Duodenal mucosa (tissue), 2 donors: ENCODE measurements at regions not wholly inside any gene's neighbourhood (a gene's known extent, or its start where the extent isn't known, plus 50 kb on each side); places are given as distances from the start of the nearest gene placed in this dataset.
"Not testable (repeated sequence)": the region's sequence is repeated elsewhere in the genome, so short reads cannot be mapped to it uniquely, and the experiment has no call there.

Experiments
- H3K27ac ChIP-seq: one replicate; pipeline ENCODE4 v1.7.0; 2013; ENCODE audit warnings: low read depth, low read length
- H3K27me3 ChIP-seq, 2 donors: one replicate each; pipeline ENCODE4 v1.7.0; 2013; ENCODE audit warnings: low read length in 2 of 2, control low read depth in 1 of 2; ENCODE audit not compliant: insufficient read depth in 2 of 2, control insufficient read depth in 1 of 2
- H3K36me3 ChIP-seq, 2 donors: one replicate each; pipeline ENCODE4 v1.7.0; 2013; ENCODE audit warnings: low read length in 2 of 2, control low read depth in 1 of 2; ENCODE audit not compliant: insufficient read depth in 2 of 2, control insufficient read depth in 1 of 2
- H3K4me1 ChIP-seq, 2 donors: one replicate each; pipeline ENCODE4 v1.7.0; 2013; ENCODE audit warnings: low read length in 2 of 2, control low read depth in 1 of 2; ENCODE audit not compliant: insufficient read depth in 2 of 2, control insufficient read depth in 1 of 2
- H3K4me3 ChIP-seq, 2 donors: one replicate each; pipeline ENCODE4 v1.7.0; 2013; ENCODE audit warnings: low read length in 2 of 2, low read depth in 1 of 2
- H3K9ac ChIP-seq, 2 donors: one replicate each; pipeline ENCODE4 v1.7.0; 2013; ENCODE audit warnings: low read length in 2 of 2, low read depth in 1 of 2
- H3K9me3 ChIP-seq, 2 donors: one replicate each; pipeline ENCODE4 v1.7.0; 2013; ENCODE audit warnings: low read length in 2 of 2, control low read depth in 1 of 2; ENCODE audit not compliant: control insufficient read depth in 1 of 2

DNA sequence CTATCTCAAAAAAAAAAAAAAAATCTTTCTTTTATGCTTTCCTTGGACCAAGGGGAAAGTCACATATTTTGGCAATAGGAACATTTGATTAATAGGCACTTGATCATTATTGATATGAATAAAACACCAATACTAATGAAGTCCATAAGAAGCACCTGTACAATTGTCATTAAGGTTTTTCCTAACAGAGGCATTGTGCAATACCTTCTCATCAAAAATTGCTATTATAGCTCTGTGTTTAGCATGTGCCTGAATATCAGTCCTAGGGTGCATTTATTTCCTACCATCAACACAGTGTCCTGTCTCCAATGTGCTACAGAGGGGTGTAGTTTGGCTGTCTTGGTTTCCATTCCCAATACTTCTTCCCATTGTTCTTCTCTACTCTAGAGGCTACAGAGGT lies 483.8 kb upstream of the SPRED2 start:
- Histone ChIP-seq H3K27ac (no peak overlapping the region), H3K4me3 (no peak overlapping the region), H3K36me3 (no peaks in the 10 kb centered on the region), H3K27me3 (no peaks in the 10 kb centered on the region), H3K9ac (no peak overlapping the region), H3K4me1 (no peaks in the 10 kb centered on the region), H3K9me3 (no peaks in the 10 kb centered on the region)

- H3K9ac ChIP-seq: no peak overlapping the region
Measured at GRCh38 chr2:65915273-65915672, 482.9 kb upstream of the SPRED2 start.

DNA sequence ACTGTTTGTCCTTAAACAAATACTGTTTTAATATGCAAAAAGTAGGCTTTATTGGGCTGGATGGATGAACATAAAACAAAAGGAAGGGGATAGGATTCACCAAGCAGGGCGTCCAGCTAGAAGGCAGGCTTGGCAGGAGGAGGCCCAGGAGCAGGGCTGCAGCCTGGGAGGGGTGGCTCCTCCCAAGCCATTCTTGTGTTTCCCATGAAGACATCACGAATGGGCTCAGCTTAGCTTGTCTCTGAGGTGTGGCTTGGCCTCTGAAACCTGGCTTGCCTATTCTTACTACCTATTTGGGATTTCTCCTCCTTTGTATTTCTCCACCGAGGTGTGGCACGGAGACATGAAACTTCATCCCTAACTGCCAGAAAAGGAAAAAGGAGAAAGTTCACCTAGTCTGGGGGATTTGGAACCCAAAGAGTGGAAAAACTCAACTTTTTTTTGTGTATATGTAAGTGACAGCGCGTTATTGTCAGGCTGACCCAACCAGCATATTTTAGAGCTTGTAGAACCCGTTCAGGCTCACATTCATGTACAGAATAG lies 481.9 kb upstream of the SPRED2 start:
- Histone ChIP-seq H3K27ac (no peak overlapping the region), H3K36me3 (no peaks in the 10 kb centered on the region), H3K4me3 (no peak overlapping the region), H3K27me3 (no peaks in the 10 kb centered on the region), H3K4me1 (no peaks in the 10 kb centered on the region), H3K9me3 (no peaks in the 10 kb centered on the region), H3K9ac (no peak overlapping the region)

More at GRCh38 chr2:65915273-65915672, 482.9 kb upstream of the SPRED2 start:
- Histone ChIP-seq H3K27ac (no peak overlapping the region), H3K4me3 (no peak overlapping the region), H3K36me3 (no peaks in the 10 kb centered on the region), H3K27me3 (no peaks in the 10 kb centered on the region), H3K4me1 (no peaks in the 10 kb centered on the region), H3K9me3 (no peaks in the 10 kb centered on the region)

- H3K4me1 ChIP-seq: no peaks in the 10 kb centered on the region
- no peak overlapping the region for H3K27ac ChIP-seq
- no peaks in the 10 kb centered on the region for H3K9me3 ChIP-seq
- H3K27me3 ChIP-seq: no peaks in the 10 kb centered on the region
- no peaks in the 10 kb centered on the region for H3K36me3 ChIP-seq
- no peak overlapping the region for H3K4me3 ChIP-seq
- no peak overlapping the region for H3K9ac ChIP-seq
Measured at GRCh38 chr2:65913813-65914212, 481.4 kb upstream of the SPRED2 start.

DNA sequence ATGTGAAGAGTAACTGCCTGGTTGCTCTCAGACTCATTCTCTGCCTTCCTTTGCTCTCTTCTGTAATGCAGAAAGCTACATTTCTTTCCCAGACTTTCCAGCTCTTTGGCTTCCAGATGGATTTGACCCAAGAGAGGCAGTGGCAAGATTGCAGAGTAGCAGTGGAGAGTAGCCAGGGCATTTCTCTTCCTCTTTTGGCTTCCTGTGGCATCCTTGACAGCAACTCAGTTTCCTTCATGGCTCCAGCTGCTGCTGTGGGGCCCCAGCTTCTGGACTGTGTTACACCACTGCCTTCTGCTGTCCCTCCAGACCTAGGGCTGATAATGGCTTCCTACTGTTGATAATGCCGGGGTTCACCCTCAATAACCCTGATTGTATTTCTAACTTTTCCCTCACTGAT lies 469.4 kb upstream of the SPRED2 start:
- H3K9me3 ChIP-seq: no peaks in the 10 kb centered on the region
- H3K4me3 ChIP-seq: no peak overlapping the region
- H3K27ac ChIP-seq: no peak overlapping the region
- no peaks in the 10 kb centered on the region for H3K4me1 ChIP-seq
- H3K27me3 ChIP-seq: no peaks in the 10 kb centered on the region
- H3K9ac ChIP-seq: no peak overlapping the region
- H3K36me3 ChIP-seq: no peaks in the 10 kb centered on the region

DNA sequence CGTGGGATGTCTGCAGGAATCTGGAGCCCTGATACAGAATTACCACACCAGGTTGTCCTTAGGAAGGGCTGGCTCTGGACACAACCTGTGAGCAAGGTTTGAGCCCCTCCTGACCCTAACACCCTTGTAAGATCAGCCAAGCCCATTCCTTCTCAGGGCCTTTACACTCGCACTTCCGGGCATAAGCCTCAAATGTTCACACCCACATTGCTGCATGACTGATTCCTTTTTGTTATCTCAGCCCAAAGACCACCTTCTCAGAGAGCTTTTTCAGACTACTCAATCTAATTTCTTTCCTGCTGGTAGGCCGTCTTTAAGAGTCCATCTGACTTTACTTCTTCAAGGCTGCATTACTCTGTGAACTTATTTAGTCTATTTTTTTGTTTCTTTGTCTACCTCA lies 464.0 kb upstream of the SPRED2 start:
- Histone ChIP-seq H3K4me1 (no peaks in the 10 kb centered on the region), H3K9ac (no peak overlapping the region), H3K27ac (no peak overlapping the region), H3K27me3 (no peaks in the 10 kb centered on the region), H3K9me3 (no peaks in the 10 kb centered on the region), H3K4me3 (no peak overlapping the region), H3K36me3 (no peaks in the 10 kb centered on the region)

- not testable (repeated sequence) for H3K4me1 ChIP-seq, H3K27me3 ChIP-seq, H3K9ac ChIP-seq, H3K36me3 ChIP-seq, H3K9me3 ChIP-seq, H3K4me3 ChIP-seq, H3K27ac ChIP-seq
Measured at GRCh38 chr2:65890131-65890530, 457.7 kb upstream of the SPRED2 start.

GRCh38 chr2:65885266-65885665 lies 452.9 kb upstream of the SPRED2 start:
- Histone ChIP-seq H3K4me3 (no peak overlapping the region), H3K27ac (no peak overlapping the region), H3K27me3 (no peaks in the 10 kb centered on the region), H3K4me1 (no peaks in the 10 kb centered on the region), H3K9ac (no peak overlapping the region), H3K9me3 (no peaks in the 10 kb centered on the region), H3K36me3 (no peaks in the 10 kb centered on the region)

DNA sequence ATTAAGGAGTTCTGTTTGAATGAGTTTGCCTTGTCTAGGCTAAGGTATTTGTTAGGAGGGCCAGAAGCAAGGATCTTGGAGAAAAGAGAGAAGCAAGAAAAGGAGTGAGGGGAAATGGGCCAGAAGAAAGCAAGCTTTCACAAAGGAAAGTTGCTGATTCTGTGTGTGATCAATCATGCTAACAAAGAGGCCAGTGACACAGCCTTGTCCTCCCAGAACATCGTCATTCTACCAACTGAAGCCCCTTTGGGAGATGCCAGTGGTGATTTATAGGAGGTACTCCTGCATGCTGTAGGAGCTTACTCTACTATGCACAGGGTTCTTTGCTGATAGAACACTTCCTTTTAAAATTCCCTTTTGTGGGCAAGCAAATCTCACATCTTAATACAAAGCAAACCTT lies 449.2 kb upstream of the SPRED2 start:
- no peak overlapping the region for H3K4me3 ChIP-seq
- H3K27me3 ChIP-seq: no peaks in the 10 kb centered on the region
- no peaks in the 10 kb centered on the region for H3K4me1 ChIP-seq
- no peaks in the 10 kb centered on the region for H3K9me3 ChIP-seq
- H3K36me3 ChIP-seq: no peaks in the 10 kb centered on the region
- H3K9ac ChIP-seq: no peak overlapping the region
- no peak overlapping the region for H3K27ac ChIP-seq

GRCh38 chr2:65880436-65880835 lies 448.0 kb upstream of the SPRED2 start:
- Histone ChIP-seq H3K9me3 (no peaks in the 10 kb centered on the region), H3K4me3 (no peak overlapping the region), H3K9ac (no peak overlapping the region), H3K27ac (no peak overlapping the region), H3K4me1 (no peaks in the 10 kb centered on the region), H3K36me3 (no peaks in the 10 kb centered on the region), H3K27me3 (no peaks in the 10 kb centered on the region)

- Histone ChIP-seq H3K9me3 (no peaks in the 10 kb centered on the region), H3K27me3 (no peaks in the 10 kb centered on the region), H3K36me3 (no peaks in the 10 kb centered on the region), H3K27ac (no peak overlapping the region), H3K9ac (no peak overlapping the region), H3K4me1 (no peaks in the 10 kb centered on the region), H3K4me3 (no peak overlapping the region)
Measured at GRCh38 chr2:65878011-65878340, 445.6 kb upstream of the SPRED2 start.
